ENCODE measurements at regions not wholly inside any gene's neighbourhood (a gene's known extent, or its start where the extent isn't known, plus 50 kb on each side); places are given as distances from the start of the nearest gene placed in this dataset.
A peak's percentile ranks its signal among the peaks of the same experiment; 100 is the strongest.

- Histone ChIP-seq H4K20me1 (ENCODE audit: low read length) (no peaks in the 10 kb centered on the region), H3K9me3 (ENCODE audit: low read length) (no peaks in the 10 kb centered on the region), H2AFZ (ENCODE audit: low read length) (peak overlapping the region; percentile 48; the same call in 1 of the 2 replicates), H3F3A (ENCODE audit: low read length, unreplicated experiment) (no peaks in the 10 kb centered on the region), H3K36me3 (ENCODE audit: low read depth, low read length) (no peaks in the 10 kb centered on the region), H3K4me2 (ENCODE audit: low read length) (peak overlapping the region; percentile 70), H3K79me2 (ENCODE audit: low read length) (no peaks in the 10 kb centered on the region), H3K4me3 (ENCODE audit: low read length) (no peak overlapping the region; the same call in 1 of the 2 replicates), H3K9ac (ENCODE audit: low read length) (no peak overlapping the region), H3K4me1 (ENCODE audit: insufficient read depth, low read length) (no peaks in the 10 kb centered on the region; the same call in 1 of the 2 replicates), H3K9me2 (replicated peaks; ENCODE audit: low read length) (no peaks in the 10 kb centered on the region), H3K27me3 (ENCODE audit: low read length) (peaks cover 56% of the 10 kb centered on the region), H3K27ac (ENCODE audit: low read length) (no peak overlapping the region)
- intact Hi-C loops (cut with micrococcal nuclease) = no loop called here
- POLR2A ChIA-PET (ENCODE audit: unreplicated experiment) = no interaction called here
- ATAC-seq (no peak), DNase-seq (no peak)
- CTCF ChIA-PET = no interaction called here
- no TSS peak for BruUV-seq (replicated peaks)
- TF ChIP-seq EZH2phosphoT487 (IDR thresholded peaks at IDR 0.05; ENCODE audit: borderline replicate concordance, low read length) (no peak), EZH2 (IDR thresholded peaks at IDR 0.05; ENCODE audit: low read length, unreplicated experiment) (no peak), CTCF (conservative IDR thresholded peaks at IDR 0.05; ENCODE audit: low read depth, low read length) (no peak)
Measured at GRCh38 chr6:125363824-125364165, 62.0 kb upstream of the HDDC2 start.

- Histone ChIP-seq H3K4me3 (ENCODE audit: low read length) (no peak overlapping the region), H2AFZ (ENCODE audit: low read length) (no peak overlapping the region), H3K4me2 (ENCODE audit: low read length) (no peak overlapping the region), H3K9ac (ENCODE audit: low read length) (no peak overlapping the region), H4K20me1 (ENCODE audit: low read length) (no peaks in the 10 kb centered on the region), H3K4me1 (ENCODE audit: insufficient read depth, low read length) (no peaks in the 10 kb centered on the region; the same call in 1 of the 2 replicates), H3K9me3 (ENCODE audit: low read length) (no peaks in the 10 kb centered on the region), H3K36me3 (ENCODE audit: low read depth, low read length) (no peaks in the 10 kb centered on the region), H3F3A (ENCODE audit: low read length, unreplicated experiment) (no peaks in the 10 kb centered on the region), H3K9me2 (replicated peaks; ENCODE audit: low read length) (no peaks in the 10 kb centered on the region), H3K27me3 (ENCODE audit: low read length) (peaks cover 59% of the 10 kb centered on the region), H3K27ac (ENCODE audit: low read length) (no peak overlapping the region), H3K79me2 (ENCODE audit: low read length) (no peaks in the 10 kb centered on the region)
- DNase-seq (no peak), ATAC-seq (no peak)
- no peak for TF ChIP-seq EZH2 (IDR thresholded peaks at IDR 0.05; ENCODE audit: low read length, unreplicated experiment)
- no peak for TF ChIP-seq CTCF (conservative IDR thresholded peaks at IDR 0.05; ENCODE audit: low read depth, low read length)
- no peak for TF ChIP-seq EZH2phosphoT487 (IDR thresholded peaks at IDR 0.05; ENCODE audit: borderline replicate concordance, low read length)
- no TSS peak for BruUV-seq (replicated peaks)
- intact Hi-C loops (cut with micrococcal nuclease) = no loop called here
- CTCF ChIA-PET = no interaction called here
- POLR2A ChIA-PET (ENCODE audit: unreplicated experiment) = no interaction called here
Measured at GRCh38 chr6:125365230-125365629, 63.5 kb upstream of the HDDC2 start.

- Histone ChIP-seq H3K79me2 (ENCODE audit: low read length) (no peaks in the 10 kb centered on the region), H3K4me1 (ENCODE audit: insufficient read depth, low read length) (no peaks in the 10 kb centered on the region; the same call in 1 of the 2 replicates), H3K9me3 (ENCODE audit: low read length) (no peaks in the 10 kb centered on the region), H3F3A (ENCODE audit: low read length, unreplicated experiment) (no peaks in the 10 kb centered on the region), H3K27me3 (ENCODE audit: low read length) (peaks cover 61% of the 10 kb centered on the region), H3K36me3 (ENCODE audit: low read depth, low read length) (no peaks in the 10 kb centered on the region), H3K9me2 (replicated peaks; ENCODE audit: low read length) (no peaks in the 10 kb centered on the region), H3K4me3 (ENCODE audit: low read length) (no peak overlapping the region), H3K4me2 (ENCODE audit: low read length) (no peak overlapping the region), H3K9ac (ENCODE audit: low read length) (no peak overlapping the region), H4K20me1 (ENCODE audit: low read length) (no peaks in the 10 kb centered on the region), H2AFZ (ENCODE audit: low read length) (no peak overlapping the region), H3K27ac (ENCODE audit: low read length) (no peak overlapping the region)
- intact Hi-C loops (cut with micrococcal nuclease) = no loop called here
- TF ChIP-seq EZH2phosphoT487 (IDR thresholded peaks at IDR 0.05; ENCODE audit: borderline replicate concordance, low read length) = no peak
- no peak for TF ChIP-seq EZH2 (IDR thresholded peaks at IDR 0.05; ENCODE audit: low read length, unreplicated experiment)
- no peak for TF ChIP-seq CTCF (conservative IDR thresholded peaks at IDR 0.05; ENCODE audit: low read depth, low read length)
- ATAC-seq (no peak), DNase-seq (no peak)
- no TSS peak for BruUV-seq (replicated peaks)
- ChIA-PET CTCF (no interaction called here), POLR2A (ENCODE audit: unreplicated experiment) (no interaction called here)
Measured at GRCh38 chr6:125367036-125367782, 65.4 kb upstream of the HDDC2 start.

Data from PC-3 (cell line).